ENCODE measurements at regions not wholly inside any gene's neighbourhood (a gene's known extent, or its start where the extent isn't known, plus 50 kb on each side); places are given as distances from the start of the nearest gene placed in this dataset.

GRCh38 chr12:105522166-105522825 is 191.8 kb downstream of the C12orf75 start:
- H3K4me1 ChIP-seq (ENCODE audit: control insufficient read depth, insufficient read depth, low read length): no peaks in the 10 kb centered on the region
- H3K36me3 Mint-ChIP-seq: no peaks in the 10 kb centered on the region
- no peaks in the 10 kb centered on the region for H3K36me3 ChIP-seq (ENCODE audit: control insufficient read depth, insufficient read depth, low read length)
- ATAC-seq (no peak), DNase-seq (no peak)
- H3K9me3 ChIP-seq (ENCODE audit: control insufficient read depth, insufficient read depth, low read length): no peaks in the 10 kb centered on the region
- no peaks in the 10 kb centered on the region for H3K9me3 Mint-ChIP-seq
- no peak overlapping the region for H3K27ac ChIP-seq (ENCODE audit: low read length)
- no peak overlapping the region for H3K4me3 Mint-ChIP-seq
- H3K27ac Mint-ChIP-seq: no peak overlapping the region
- intact Hi-C loops (cut with micrococcal nuclease): no loop called here
- TF ChIP-seq CTCF (IDR thresholded peaks at IDR 0.05): no peak
- H3K4me1 Mint-ChIP-seq: no peaks in the 10 kb centered on the region
- H3K27me3 Mint-ChIP-seq (ENCODE audit: low read depth in 2 of 2): peaks cover 0 to 9% of the 10 kb centered on the region in 2 donors
- 90% methylated on average over 1 of the region's 4 CpGs for WGBS (ENCODE audit: insufficient coverage)
- H3K4me3 ChIP-seq (ENCODE audit: low read length): no peak overlapping the region
- H3K27me3 ChIP-seq (ENCODE audit: control insufficient read depth, insufficient read depth, low read length): peaks cover 2% of the 10 kb centered on the region

- H3K27ac Mint-ChIP-seq: no peak overlapping the region
- Histone ChIP-seq H3K4me3 (ENCODE audit: low read length) (no peak overlapping the region), H3K4me1 (ENCODE audit: control insufficient read depth, insufficient read depth, low read length) (no peaks in the 10 kb centered on the region), H3K36me3 (ENCODE audit: control insufficient read depth, insufficient read depth, low read length) (no peaks in the 10 kb centered on the region), H3K27ac (ENCODE audit: low read length) (no peak overlapping the region), H3K9me3 (ENCODE audit: control insufficient read depth, insufficient read depth, low read length) (no peaks in the 10 kb centered on the region), H3K27me3 (ENCODE audit: control insufficient read depth, insufficient read depth, low read length) (peaks cover 2% of the 10 kb centered on the region)
- H3K4me3 Mint-ChIP-seq: no peak overlapping the region
- DNase-seq: no peak
- peaks cover 0 to 8% of the 10 kb centered on the region in 2 donors for H3K27me3 Mint-ChIP-seq (ENCODE audit: low read depth in 2 of 2)
- TF ChIP-seq CTCF (IDR thresholded peaks at IDR 0.05): no peak
- WGBS (ENCODE audit: insufficient coverage): 79% methylated on average over 15 of the region's 16 CpGs
- ATAC-seq: no peak
- H3K4me1 Mint-ChIP-seq: no peaks in the 10 kb centered on the region
- H3K36me3 Mint-ChIP-seq: no peaks in the 10 kb centered on the region
- intact Hi-C loops (cut with micrococcal nuclease): no loop called here
- no peaks in the 10 kb centered on the region for H3K9me3 Mint-ChIP-seq
Observed at GRCh38 chr12:105523164-105524057, 192.9 kb downstream of the C12orf75 start.

- ATAC-seq: no peak
- TF ChIP-seq CTCF (IDR thresholded peaks at IDR 0.05): no peak
- H3K4me3 Mint-ChIP-seq: no peak overlapping the region
- no peaks in the 10 kb centered on the region for H3K9me3 Mint-ChIP-seq
- H3K4me1 Mint-ChIP-seq: no peaks in the 10 kb centered on the region
- H3K36me3 Mint-ChIP-seq: no peaks in the 10 kb centered on the region
- H3K9me3 ChIP-seq (ENCODE audit: control insufficient read depth, insufficient read depth, low read length): no peaks in the 10 kb centered on the region
- H3K4me3 ChIP-seq (ENCODE audit: low read length): no peak overlapping the region
- peaks cover 2% of the 10 kb centered on the region for H3K27me3 ChIP-seq (ENCODE audit: control insufficient read depth, insufficient read depth, low read length)
- DNase-seq: no peak
- intact Hi-C loops (cut with micrococcal nuclease): no loop called here
- H3K4me1 ChIP-seq (ENCODE audit: control insufficient read depth, insufficient read depth, low read length): no peaks in the 10 kb centered on the region
- WGBS (ENCODE audit: insufficient coverage): no CpG with 5 or more reads among the region's 2 CpGs
- H3K27me3 Mint-ChIP-seq (ENCODE audit: low read depth in 2 of 2): peaks cover 0 to 6% of the 10 kb centered on the region in 2 donors
- H3K27ac Mint-ChIP-seq: no peak overlapping the region
- no peak overlapping the region for H3K27ac ChIP-seq (ENCODE audit: low read length)
- no peaks in the 10 kb centered on the region for H3K36me3 ChIP-seq (ENCODE audit: control insufficient read depth, insufficient read depth, low read length)
Observed at GRCh38 chr12:105524961-105525360, 194.5 kb downstream of the C12orf75 start.

Measured in natural killer cell (primary cell).